Activated naive CD4-positive, alpha-beta T cell treated with anti-CD3 and anti-CD28 coated beads, Interleukin-2, amount 10 ng/mL, durations not matched to agents 7 days and 5 days (primary cell): ENCODE measurements at regions not wholly inside any gene's neighbourhood (a gene's known extent, or its start where the extent isn't known, plus 50 kb on each side); places are given as distances from the start of the nearest gene placed in this dataset.

Source experiments
- CTCF ChIA-PET: fragments of 350-600 bp; sonication (Branson Sonifier 250); formaldehyde crosslinking; loops from one replicate; lab custom pipeline; 2021; ENCODE audit warnings: antibody characterized with exemption; lab: Charles Lee
- DNase-seq: peaks from one replicate; pipeline ENCODE4 v3.0.0-alpha.2; 2020
- H3K27ac Mint-ChIP-seq: one replicate; pipeline ENCODE4 v1.8.0; 2021; ENCODE audit warnings: mild to moderate bottlenecking, moderate library complexity, mixed read lengths
- H3K27me3 Mint-ChIP-seq: one replicate; pipeline ENCODE4 v1.8.0; 2021; ENCODE audit warnings: mild to moderate bottlenecking, mixed read lengths
- H3K36me3 Mint-ChIP-seq: one replicate; pipeline ENCODE4 v1.8.0; 2021; ENCODE audit warnings: mixed read lengths
- H3K4me1 Mint-ChIP-seq: one replicate; pipeline ENCODE4 v1.8.0; 2021; ENCODE audit warnings: mixed read lengths
- H3K4me3 Mint-ChIP-seq: one replicate; pipeline ENCODE4 v1.8.0; 2021; ENCODE audit warnings: mild to moderate bottlenecking, moderate library complexity, mixed read lengths
- H3K9me3 Mint-ChIP-seq: one replicate; pipeline ENCODE4 v1.8.0; 2021; ENCODE audit warnings: mixed read lengths

DNA sequence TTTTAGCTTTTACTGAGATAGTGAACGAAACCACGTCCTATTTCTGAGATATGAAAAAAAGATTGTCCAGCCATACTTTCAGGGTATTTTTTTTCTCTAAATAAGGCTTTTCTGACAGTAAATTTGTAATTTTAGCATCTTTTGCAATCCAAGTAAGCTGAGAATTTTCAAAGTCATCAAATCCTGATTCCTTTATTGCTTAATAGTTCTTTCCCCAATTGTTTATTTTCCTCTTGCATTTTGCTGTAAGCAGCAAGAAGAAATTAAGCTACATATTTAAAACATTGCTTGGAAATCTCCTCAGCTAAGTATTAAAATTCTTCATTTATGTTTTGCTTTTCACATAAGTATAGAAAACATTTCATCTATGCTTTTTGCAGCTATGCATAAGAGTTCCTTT is 493.3 kb upstream of the CCDC179 start:
- H3K4me3 Mint-ChIP-seq = no peak overlapping the region
- no peaks in the 10 kb centered on the region for H3K27me3 Mint-ChIP-seq
- DNase-seq = no peak
- no peaks in the 10 kb centered on the region for H3K36me3 Mint-ChIP-seq
- H3K27ac Mint-ChIP-seq = no peak overlapping the region
- no peaks in the 10 kb centered on the region for H3K4me1 Mint-ChIP-seq
- CTCF ChIA-PET = no interaction called here
- H3K9me3 Mint-ChIP-seq = peaks cover 7% of the 10 kb centered on the region

DNA sequence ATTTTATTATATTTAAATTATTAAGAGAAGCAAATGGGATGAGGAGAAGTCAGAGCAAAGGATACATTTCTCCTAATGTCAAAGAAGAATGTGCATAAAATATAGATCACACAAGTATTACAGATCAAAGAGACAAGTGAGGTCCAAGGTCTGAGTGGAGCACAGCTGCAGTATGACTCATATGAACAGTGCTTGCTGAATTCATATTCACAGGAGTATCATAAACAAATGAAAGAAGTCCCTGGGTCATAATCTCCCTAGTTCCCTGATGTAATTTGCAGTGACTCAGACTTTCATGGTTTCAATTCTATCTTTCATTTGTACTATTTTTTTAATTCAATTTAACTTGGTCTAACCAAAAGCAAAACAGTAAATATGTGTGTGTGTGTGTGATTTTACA is 499.0 kb upstream of the CCDC179 start:
- Mint-ChIP-seq H3K4me1 (no peaks in the 10 kb centered on the region), H3K36me3 (no peaks in the 10 kb centered on the region), H3K9me3 (peaks cover 16% of the 10 kb centered on the region), H3K4me3 (no peak overlapping the region), H3K27me3 (no peaks in the 10 kb centered on the region), H3K27ac (no peak overlapping the region)
- CTCF ChIA-PET = no interaction called here
- no peak for DNase-seq

DNA sequence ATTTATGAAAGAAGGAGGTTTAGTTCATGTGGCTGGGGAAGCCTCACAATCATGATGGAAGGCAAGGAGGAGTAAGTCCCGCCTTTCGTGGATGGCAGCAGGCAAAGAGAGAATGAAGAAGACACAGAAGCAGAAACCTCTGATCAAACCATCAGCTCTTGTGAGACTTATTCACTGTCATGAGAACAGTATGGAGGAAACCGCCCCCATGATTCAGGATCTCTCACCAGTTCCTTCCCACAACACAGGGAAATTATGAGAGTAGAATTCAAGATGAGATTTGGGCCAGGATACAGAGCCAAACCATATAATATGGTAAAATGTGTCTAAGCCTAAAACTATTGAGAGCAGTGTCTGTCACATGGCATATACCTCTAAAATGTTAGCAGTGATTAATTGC is 503.8 kb upstream of the CCDC179 start:
- CTCF ChIA-PET = no interaction called here
- Mint-ChIP-seq H3K36me3 (no peaks in the 10 kb centered on the region), H3K9me3 (peaks cover 9% of the 10 kb centered on the region), H3K4me3 (no peak overlapping the region), H3K4me1 (no peaks in the 10 kb centered on the region), H3K27ac (no peak overlapping the region), H3K27me3 (no peaks in the 10 kb centered on the region)
- DNase-seq = no peak

DNA sequence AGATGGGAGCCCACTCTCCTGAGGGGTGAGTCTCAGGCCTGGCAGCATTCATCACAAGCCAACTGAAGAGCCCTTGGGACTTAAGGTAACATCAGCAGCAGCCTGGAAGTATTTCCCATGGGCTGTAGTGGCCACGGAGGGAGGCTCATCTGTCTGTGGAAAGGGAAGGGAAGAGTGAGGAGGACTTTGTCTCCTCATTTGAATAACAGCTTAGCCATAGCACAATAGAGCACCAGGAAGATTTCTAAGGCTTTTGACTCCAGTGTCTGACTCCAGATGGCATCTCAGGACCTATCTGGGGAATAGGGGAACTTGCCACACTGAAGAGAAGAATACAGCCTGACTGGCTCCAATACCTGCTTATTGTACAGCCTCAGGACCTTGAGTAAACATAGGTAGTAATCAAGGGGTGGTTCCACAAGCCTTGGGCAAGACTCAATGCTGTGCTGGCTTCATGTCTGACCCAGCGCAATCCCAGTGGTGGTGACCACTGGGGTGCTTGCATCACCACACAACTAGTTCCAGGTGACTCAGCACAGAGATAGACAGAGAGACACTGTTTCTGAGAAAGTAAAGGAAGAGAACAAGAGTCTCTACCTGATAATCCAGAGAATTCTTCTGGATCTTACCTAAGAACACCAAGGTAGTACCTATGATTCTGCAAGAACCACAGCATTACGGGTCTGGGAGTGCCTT is 510.5 kb upstream of the CCDC179 start:
- Mint-ChIP-seq H3K4me1 (no peaks in the 10 kb centered on the region), H3K27ac (no peak overlapping the region), H3K9me3 (peaks cover 7% of the 10 kb centered on the region), H3K27me3 (no peaks in the 10 kb centered on the region), H3K36me3 (no peaks in the 10 kb centered on the region), H3K4me3 (no peak overlapping the region)
- CTCF ChIA-PET = no interaction called here
- DNase-seq = no peak

DNA sequence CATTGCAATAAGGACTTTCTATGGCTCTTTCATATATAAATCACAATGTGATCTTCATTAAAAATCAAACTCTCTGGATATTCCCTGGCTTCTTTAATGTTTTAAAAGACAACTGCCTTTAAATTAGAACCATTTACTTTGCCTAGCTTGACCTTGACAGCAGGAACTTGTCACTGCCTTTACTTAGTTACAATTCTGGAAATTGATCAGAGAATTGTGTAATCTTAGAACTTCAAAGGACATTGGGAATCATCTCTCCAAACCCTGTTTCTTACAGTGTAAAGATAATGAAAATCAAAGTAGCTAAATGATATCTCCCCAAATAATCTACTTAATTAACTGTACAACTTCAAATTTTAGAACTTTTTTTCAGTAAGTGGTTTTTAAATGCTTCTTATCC is 517.6 kb upstream of the CCDC179 start:
- H3K4me3 Mint-ChIP-seq = no peak overlapping the region
- no peaks in the 10 kb centered on the region for H3K27me3 Mint-ChIP-seq
- no peak overlapping the region for H3K27ac Mint-ChIP-seq
- CTCF ChIA-PET = no interaction called here
- H3K4me1 Mint-ChIP-seq = no peaks in the 10 kb centered on the region
- H3K36me3 Mint-ChIP-seq = no peaks in the 10 kb centered on the region
- peaks cover 15% of the 10 kb centered on the region for H3K9me3 Mint-ChIP-seq
- no peak for DNase-seq

DNA sequence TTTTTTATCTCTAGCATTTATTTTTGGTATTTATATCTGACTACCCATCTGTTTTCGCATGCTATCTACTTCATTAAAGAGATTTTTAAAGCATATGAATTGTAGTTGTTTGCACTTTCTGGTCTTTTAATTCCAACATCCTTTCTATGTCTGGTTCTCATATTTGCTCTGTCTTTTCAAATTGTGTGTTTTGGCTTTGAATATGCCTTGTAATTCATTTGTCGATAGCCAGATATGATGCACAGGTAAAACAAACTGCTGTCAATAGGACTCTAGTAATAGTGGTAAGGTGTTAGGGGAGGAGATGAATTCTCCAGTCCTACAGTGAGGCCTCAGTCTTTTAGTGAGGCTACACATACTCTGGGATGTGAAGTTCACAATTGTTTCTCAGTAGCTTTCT is 530.8 kb upstream of the CCDC179 start:
- no peaks in the 10 kb centered on the region for H3K36me3 Mint-ChIP-seq
- H3K4me3 Mint-ChIP-seq = no peak overlapping the region
- H3K9me3 Mint-ChIP-seq = peaks cover 7% of the 10 kb centered on the region
- DNase-seq = no peak
- H3K27me3 Mint-ChIP-seq = no peaks in the 10 kb centered on the region
- no peak overlapping the region for H3K27ac Mint-ChIP-seq
- CTCF ChIA-PET = no interaction called here
- H3K4me1 Mint-ChIP-seq = no peaks in the 10 kb centered on the region

DNA sequence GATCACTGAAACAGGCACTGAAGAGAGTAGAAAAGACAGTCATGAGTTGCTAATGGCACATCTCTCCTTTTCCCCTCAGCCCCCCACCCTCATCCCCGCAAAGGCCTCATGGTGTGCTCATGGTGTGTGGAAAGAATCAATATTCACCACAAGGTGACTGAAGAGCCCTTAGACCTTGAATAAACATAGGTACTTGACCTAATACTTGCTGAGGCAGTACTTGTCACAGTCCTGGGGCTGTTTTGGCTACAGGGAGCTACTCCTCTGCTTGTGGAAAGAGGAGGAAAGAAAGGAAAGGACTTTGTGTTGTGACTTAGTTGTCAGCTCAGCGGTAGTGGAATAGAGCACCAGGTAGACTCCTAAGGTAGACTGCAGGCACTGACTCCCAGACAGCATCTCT is 537.8 kb upstream of the CCDC179 start:
- CTCF ChIA-PET = no interaction called here
- H3K4me3 Mint-ChIP-seq = no peak overlapping the region
- no peak for DNase-seq
- peaks cover 8% of the 10 kb centered on the region for H3K9me3 Mint-ChIP-seq
- H3K27me3 Mint-ChIP-seq = no peaks in the 10 kb centered on the region
- no peaks in the 10 kb centered on the region for H3K36me3 Mint-ChIP-seq
- H3K27ac Mint-ChIP-seq = no peak overlapping the region
- no peaks in the 10 kb centered on the region for H3K4me1 Mint-ChIP-seq

DNA sequence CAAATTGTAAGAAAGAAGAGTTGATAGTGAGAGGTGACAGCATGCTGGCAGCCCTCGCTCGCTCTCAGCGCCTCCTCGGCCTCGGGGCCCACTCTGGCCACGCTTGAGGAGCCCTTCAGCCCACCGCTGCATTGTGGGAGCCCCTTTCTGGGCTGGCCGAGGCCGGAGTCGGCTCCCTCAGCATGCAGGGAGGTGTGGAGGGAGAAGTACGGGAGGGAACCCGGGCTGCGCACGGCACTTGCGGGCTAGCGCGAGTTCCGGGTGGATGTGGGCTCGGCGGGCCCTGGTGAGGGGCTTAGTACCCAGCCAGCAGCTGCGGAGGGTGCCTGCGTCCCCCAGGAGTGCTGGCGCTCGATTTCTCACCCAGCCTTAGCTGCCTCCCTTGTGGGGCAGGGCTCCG is 539.7 kb upstream of the CCDC179 start:
- Mint-ChIP-seq H3K27ac (no peak overlapping the region), H3K4me1 (no peaks in the 10 kb centered on the region), H3K36me3 (no peaks in the 10 kb centered on the region), H3K27me3 (no peaks in the 10 kb centered on the region), H3K9me3 (peaks cover 11% of the 10 kb centered on the region), H3K4me3 (no peak overlapping the region)
- CTCF ChIA-PET = no interaction called here
- no peak for DNase-seq

DNA sequence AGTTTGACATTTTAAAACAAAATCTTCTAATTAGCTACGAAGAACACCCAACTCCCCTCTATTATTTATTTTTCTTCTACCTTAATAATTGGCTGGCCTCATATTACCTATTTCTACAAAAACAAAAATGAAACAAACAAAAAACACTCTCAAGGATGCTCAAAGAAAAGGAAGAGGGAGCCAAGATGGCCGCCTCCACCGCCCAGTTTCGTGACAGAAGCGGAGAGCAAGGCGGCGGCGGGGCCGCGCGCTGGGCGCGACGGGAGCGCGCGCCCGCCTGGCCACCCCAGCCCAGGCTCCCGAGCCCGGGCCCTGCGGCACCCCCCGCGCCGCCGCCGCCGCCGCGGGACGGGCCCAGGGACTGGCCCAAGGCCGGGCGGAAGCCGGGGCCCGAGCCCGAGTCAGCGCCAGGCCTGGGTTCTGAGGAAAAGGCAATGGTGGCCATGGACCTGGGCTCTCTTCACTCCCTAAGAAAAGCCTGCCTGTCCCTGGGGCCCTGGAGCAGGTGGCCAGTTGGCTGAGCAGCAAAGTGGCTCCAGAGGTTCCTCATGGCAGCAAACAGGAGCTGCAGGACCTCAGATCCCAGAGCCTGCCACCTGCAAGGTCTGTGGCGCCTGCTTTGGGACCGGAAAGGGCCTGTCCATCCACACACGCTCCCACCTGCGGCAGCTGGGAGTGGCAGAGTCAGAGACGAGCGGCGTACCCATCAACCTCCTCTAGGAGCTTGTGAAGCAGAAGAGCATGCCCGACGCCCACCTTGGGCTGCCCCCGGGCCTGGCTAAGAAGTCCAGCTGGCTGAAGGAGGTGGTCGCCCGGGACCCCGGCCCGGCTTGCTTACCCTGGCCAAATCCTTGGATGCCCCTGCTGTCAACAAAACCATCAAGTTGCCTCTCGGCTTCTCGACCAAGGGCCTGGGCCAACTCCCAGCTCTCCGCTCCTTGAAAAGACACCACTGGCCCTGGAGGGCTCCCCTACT is 543.2 kb upstream of the CCDC179 start:
- Mint-ChIP-seq H3K4me1 (no peaks in the 10 kb centered on the region), H3K4me3 (no peak overlapping the region), H3K27me3 (no peaks in the 10 kb centered on the region), H3K9me3 (peaks cover 18% of the 10 kb centered on the region), H3K36me3 (no peaks in the 10 kb centered on the region), H3K27ac (no peak overlapping the region)
- CTCF ChIA-PET = no interaction called here
- DNase-seq = no peak

DNA sequence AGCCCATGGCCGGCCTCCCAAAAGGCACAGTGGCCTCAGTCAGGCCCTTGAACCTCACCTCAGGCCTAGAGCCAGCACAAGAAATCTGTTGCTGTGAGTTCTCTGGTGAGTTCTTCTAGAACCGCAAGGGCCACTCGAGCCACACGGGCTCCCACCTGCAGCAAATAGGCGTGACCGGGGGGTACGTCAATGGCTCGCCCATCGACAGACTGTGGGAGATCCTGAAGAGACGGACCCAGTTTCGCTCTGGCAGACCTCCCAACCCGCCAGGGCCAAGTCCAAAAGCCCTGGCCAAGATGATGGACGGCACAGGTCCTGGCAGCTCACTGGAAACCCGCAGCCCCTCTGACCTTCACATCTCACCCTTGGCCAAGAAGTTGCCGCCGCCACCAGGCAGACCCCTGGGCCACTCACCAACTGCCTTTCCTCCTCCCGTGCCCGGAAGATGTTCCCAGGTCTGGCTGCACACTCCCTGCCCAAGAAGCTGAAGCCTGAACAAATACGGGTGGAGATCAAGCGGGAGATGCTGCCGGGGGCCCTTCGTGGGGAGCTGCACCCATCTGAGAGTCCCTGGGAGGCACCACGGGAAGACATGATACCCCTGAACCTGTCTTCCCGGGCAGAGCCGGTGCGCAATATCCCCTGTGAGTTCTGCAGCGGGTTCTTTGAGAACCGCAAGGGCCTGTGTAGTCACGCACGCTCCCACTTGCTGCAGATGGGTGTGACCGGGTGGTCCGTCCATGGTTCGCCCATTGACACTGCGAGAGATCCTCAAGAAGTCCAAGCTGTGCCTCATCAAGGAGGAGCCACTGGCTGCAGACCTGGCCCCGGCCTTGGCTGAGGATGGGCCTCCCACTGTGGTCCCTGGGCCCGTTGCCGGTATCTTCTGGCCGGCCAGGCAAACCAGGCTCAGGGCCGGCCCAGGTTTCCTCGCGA is 544.2 kb upstream of the CCDC179 start:
- no peak overlapping the region for H3K27ac Mint-ChIP-seq
- H3K27me3 Mint-ChIP-seq = no peaks in the 10 kb centered on the region
- CTCF ChIA-PET = no interaction called here
- peaks cover 21% of the 10 kb centered on the region for H3K9me3 Mint-ChIP-seq
- H3K36me3 Mint-ChIP-seq = no peaks in the 10 kb centered on the region
- H3K4me3 Mint-ChIP-seq = no peak overlapping the region
- DNase-seq = no peak
- H3K4me1 Mint-ChIP-seq = no peaks in the 10 kb centered on the region

DNA sequence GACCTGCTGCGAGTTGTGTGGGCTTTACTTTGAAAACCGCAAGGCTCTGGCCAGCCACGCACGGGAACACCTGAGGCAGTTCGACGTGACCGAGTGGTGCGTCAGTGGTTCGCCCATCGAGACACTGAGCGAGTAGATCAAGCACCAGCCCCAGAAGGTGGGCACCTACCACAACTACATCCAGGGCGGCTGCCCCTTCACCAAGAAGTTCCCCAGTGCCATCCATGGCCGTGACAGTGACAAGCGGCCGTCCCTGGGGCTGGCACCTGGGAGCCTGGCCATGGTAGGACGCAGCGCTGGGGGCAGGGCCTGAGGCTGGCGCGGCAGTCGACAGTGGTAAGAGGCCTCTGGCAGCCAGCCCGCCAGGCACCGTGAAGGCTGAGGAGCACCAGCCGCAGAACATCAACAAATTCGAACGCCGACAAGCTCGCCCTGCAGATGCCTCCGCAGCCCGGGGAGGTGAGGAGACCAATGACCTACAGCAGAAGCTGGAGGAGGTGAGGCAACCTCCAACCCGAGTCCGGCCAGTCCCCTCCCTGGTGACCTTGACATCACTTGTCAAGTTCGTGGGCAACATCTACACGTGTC is 545.2 kb upstream of the CCDC179 start:
- Mint-ChIP-seq H3K36me3 (no peaks in the 10 kb centered on the region), H3K4me1 (no peaks in the 10 kb centered on the region), H3K9me3 (peaks cover 25% of the 10 kb centered on the region), H3K4me3 (no peak overlapping the region), H3K27me3 (no peaks in the 10 kb centered on the region), H3K27ac (no peak overlapping the region)
- CTCF ChIA-PET = no interaction called here
- no peak for DNase-seq

DNA sequence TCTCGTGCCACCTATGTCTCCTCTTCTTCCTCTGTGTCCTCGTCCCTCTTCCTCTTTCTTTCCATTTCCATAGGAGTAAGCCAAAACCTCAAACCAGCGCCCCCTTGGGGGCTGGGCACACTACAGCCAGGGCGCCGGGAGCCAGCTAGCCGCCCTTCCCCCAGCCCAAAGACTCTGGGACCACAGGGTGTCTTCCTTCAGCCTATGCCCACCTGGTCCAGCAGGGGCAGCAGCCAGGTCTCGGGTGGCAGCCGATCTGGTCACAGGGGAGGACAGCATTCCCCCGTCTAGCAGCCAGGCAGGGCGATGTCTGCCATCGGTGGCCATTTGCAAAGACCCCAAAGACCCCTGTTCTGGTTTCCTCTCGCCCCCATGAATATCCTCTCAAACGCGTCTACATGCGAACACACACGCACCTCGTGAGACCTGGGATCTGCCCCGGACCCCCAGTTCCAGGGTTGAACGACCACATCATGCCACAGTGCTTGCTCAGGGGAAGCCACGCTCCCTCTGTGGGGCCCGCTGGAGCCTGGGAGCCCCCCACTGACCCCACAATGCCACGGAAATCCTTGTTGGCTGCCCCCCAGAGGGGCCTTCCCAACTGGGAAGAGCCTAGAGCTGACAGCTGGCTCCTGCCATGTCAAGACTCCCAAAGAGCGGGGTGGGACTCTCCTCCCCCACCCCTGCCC is 546.0 kb upstream of the CCDC179 start:
- Mint-ChIP-seq H3K27ac (no peak overlapping the region), H3K9me3 (peaks cover 33% of the 10 kb centered on the region), H3K27me3 (no peaks in the 10 kb centered on the region), H3K4me1 (no peaks in the 10 kb centered on the region), H3K36me3 (no peaks in the 10 kb centered on the region), H3K4me3 (no peak overlapping the region)
- CTCF ChIA-PET = no interaction called here
- DNase-seq = no peak

DNA sequence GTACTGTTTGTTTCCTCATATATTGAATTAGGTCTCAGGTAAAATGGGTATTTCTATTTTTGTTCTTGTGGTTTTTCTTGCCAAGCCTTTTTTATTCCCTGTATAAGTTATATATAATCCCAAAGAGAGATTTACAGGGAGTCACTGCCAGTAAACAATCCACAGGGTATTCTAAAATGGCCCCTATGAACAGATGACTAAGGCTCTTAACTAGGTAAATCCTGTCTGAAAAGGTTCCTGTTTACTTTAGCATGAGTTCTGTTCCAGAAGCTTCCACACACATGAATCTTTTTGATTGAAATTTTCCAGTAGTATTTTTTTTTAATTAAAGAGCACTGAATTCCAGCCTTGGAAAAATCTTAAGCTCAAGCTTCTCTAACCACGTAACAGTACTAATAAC is 552.8 kb upstream of the CCDC179 start:
- Mint-ChIP-seq H3K9me3 (peaks cover 18% of the 10 kb centered on the region), H3K4me3 (no peak overlapping the region), H3K27ac (no peak overlapping the region), H3K36me3 (no peaks in the 10 kb centered on the region), H3K27me3 (no peaks in the 10 kb centered on the region), H3K4me1 (no peaks in the 10 kb centered on the region)
- CTCF ChIA-PET = no interaction called here
- no peak for DNase-seq
